Tibial nerve (tissue), 4 donors: ENCODE measurements at regions not wholly inside any gene's neighbourhood (a gene's known extent, or its start where the extent isn't known, plus 50 kb on each side); places are given as distances from the start of the nearest gene placed in this dataset.

Experiments
- EP300 ChIP-seq, 2 donors: sonication (generic); formaldehyde crosslinking; IDR thresholded peaks; one replicate each; pipeline ENCODE4 v1.6.1; 2017; ENCODE audit warnings: antibody characterized with exemption in 2 of 2, mild to moderate bottlenecking in 1 of 2
- POLR2A ChIP-seq, 2 donors: fragments of 450-650 bp; IDR thresholded peaks; one replicate each; pipeline ENCODE4 v1.6.1; 2017; ENCODE audit warnings: antibody characterized with exemption in 2 of 2, mild to moderate bottlenecking in 2 of 2, moderate library complexity in 2 of 2
- TF ChIP-seq, protein P1 (sequence below), 5 experiments: fragments of 200-600 bp in 3 of 5; fragments of 450-650 bp in 2 of 5; sonication (generic) in 3 of 5; IDR thresholded peaks; one replicate each; pipeline ENCODE4 v1.5.1; 2016 to 2019; ENCODE audit warnings: antibody characterized with exemption in 5 of 5, mild to moderate bottlenecking in 3 of 5, moderate library complexity in 2 of 5

DNA sequence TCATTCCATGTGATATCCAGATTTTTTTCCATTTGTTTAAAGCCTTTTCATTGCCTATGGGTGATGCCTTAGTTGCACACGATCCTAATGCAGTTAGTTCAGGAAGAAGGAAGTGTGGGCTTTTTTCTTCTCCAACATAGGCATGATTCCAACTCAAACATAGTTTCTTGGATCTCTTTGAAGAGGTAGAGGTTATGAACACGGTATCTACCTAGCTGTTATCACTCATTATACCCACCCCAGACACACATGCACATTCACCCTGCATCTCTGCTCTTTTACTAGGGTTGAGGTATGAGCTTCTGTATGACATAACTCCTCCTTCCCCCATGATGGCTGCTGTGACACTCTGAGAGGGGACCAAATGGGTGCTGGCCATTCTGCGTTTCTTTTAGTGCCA lies 122.1 kb upstream of the ZNF648 start:
- TF ChIP-seq, protein P1, sequence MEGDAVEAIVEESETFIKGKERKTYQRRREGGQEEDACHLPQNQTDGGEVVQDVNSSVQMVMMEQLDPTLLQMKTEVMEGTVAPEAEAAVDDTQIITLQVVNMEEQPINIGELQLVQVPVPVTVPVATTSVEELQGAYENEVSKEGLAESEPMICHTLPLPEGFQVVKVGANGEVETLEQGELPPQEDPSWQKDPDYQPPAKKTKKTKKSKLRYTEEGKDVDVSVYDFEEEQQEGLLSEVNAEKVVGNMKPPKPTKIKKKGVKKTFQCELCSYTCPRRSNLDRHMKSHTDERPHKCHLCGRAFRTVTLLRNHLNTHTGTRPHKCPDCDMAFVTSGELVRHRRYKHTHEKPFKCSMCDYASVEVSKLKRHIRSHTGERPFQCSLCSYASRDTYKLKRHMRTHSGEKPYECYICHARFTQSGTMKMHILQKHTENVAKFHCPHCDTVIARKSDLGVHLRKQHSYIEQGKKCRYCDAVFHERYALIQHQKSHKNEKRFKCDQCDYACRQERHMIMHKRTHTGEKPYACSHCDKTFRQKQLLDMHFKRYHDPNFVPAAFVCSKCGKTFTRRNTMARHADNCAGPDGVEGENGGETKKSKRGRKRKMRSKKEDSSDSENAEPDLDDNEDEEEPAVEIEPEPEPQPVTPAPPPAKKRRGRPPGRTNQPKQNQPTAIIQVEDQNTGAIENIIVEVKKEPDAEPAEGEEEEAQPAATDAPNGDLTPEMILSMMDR (IDR thresholded peaks at IDR 0.05): no peak
- no peak for TF ChIP-seq EP300 (IDR thresholded peaks at IDR 0.05)
- no peak for TF ChIP-seq POLR2A (IDR thresholded peaks at IDR 0.05)
